ENCODE measurements at regions not wholly inside any gene's neighbourhood (a gene's known extent, or its start where the extent isn't known, plus 50 kb on each side); places are given as distances from the start of the nearest gene placed in this dataset.

GRCh38 chr2:14272396-14273075 lies 360.0 kb upstream of the LRATD1 start:
- TF ChIP-seq, protein P1, sequence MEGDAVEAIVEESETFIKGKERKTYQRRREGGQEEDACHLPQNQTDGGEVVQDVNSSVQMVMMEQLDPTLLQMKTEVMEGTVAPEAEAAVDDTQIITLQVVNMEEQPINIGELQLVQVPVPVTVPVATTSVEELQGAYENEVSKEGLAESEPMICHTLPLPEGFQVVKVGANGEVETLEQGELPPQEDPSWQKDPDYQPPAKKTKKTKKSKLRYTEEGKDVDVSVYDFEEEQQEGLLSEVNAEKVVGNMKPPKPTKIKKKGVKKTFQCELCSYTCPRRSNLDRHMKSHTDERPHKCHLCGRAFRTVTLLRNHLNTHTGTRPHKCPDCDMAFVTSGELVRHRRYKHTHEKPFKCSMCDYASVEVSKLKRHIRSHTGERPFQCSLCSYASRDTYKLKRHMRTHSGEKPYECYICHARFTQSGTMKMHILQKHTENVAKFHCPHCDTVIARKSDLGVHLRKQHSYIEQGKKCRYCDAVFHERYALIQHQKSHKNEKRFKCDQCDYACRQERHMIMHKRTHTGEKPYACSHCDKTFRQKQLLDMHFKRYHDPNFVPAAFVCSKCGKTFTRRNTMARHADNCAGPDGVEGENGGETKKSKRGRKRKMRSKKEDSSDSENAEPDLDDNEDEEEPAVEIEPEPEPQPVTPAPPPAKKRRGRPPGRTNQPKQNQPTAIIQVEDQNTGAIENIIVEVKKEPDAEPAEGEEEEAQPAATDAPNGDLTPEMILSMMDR (IDR thresholded peaks at IDR 0.05 in 2 of 3, conservative IDR thresholded peaks at IDR 0.05 in 1 of 3; ENCODE audit: insufficient read depth in 2 of 3, low read depth in 1 of 3, low read length in 3 of 3): no peak
- TF ChIP-seq GABPB1 (CRISPR knock-in tag; IDR thresholded peaks at IDR 0.05) (no peak), SMC3 (conservative IDR thresholded peaks at IDR 0.05; ENCODE audit: insufficient read depth, low read depth, low read length) (no peak), LCOR (CRISPR knock-in tag; IDR thresholded peaks at IDR 0.05) (no peak), KHSRP (IDR thresholded peaks at IDR 0.05) (no peak), CHD2 (IDR thresholded peaks at IDR 0.05; ENCODE audit: low read depth, low read length) (no peak), EZH2 (IDR thresholded peaks at IDR 0.05; ENCODE audit: borderline replicate concordance, low read depth, low read length) (no peak)
